ENCODE measurements at regions not wholly inside any gene's neighbourhood (a gene's known extent, or its start where the extent isn't known, plus 50 kb on each side); places are given as distances from the start of the nearest gene placed in this dataset.

DNA sequence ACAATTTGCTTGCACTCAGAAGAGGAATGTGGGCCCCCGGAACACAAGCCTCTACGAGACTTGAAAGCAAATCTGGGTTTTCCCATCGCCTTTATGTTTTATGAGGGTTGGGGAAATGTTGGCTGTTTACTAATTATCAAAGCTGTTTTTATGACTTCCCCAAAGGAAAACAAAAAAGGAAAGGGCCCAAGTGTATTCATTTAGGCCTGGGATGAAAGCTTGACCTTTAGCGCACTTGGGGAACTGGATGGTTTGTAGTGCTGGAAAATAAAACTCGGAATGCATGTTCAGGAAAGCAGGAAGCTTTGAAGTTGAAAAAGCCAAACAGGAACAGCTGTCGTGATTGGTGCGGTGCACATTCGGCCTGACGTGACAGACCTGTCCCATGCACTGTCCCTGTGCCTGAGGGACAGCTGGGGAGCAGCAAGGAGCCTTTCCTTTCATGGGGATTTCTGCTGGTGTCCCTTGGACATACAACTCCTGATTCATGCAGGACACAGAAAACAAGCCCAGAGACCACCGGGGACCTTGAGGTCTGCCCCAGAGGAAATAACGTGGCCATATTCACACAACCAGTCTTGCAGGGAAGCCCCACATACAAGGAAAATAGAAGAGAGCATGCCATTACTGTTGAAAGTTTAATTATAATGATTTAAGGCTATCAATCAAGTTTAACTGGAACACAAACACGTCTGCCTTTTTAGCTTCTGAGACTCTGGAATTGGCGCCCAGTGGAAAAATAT, 169.7 kb upstream of the APCDD1 start:
- TF ChIP-seq POLR2A (IDR thresholded peaks at IDR 0.05): no peak
- TF ChIP-seq, protein P1, sequence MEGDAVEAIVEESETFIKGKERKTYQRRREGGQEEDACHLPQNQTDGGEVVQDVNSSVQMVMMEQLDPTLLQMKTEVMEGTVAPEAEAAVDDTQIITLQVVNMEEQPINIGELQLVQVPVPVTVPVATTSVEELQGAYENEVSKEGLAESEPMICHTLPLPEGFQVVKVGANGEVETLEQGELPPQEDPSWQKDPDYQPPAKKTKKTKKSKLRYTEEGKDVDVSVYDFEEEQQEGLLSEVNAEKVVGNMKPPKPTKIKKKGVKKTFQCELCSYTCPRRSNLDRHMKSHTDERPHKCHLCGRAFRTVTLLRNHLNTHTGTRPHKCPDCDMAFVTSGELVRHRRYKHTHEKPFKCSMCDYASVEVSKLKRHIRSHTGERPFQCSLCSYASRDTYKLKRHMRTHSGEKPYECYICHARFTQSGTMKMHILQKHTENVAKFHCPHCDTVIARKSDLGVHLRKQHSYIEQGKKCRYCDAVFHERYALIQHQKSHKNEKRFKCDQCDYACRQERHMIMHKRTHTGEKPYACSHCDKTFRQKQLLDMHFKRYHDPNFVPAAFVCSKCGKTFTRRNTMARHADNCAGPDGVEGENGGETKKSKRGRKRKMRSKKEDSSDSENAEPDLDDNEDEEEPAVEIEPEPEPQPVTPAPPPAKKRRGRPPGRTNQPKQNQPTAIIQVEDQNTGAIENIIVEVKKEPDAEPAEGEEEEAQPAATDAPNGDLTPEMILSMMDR (IDR thresholded peaks at IDR 0.05): no peak
- WGBS, 2 donors: 75 to 77% methylated on average over 13 of the region's 13 CpGs
- no peak overlapping the region for H3K27ac ChIP-seq

DNA sequence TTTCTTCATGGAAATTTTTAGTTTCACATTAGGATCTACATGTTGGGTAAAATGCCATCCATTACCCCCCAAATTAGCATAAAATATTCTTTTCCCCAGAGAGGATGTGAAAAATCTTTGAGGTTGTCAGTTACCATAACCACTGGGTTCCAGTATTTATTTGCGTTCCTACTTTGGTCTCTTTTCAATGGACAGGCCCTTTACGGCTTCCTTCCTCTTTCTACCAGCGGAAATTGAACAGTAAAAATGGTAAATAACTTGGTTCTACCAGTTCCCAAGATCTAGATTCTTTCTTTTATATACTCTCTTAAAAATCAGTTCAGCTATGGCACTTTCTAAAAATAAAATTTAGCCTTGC, 169.2 kb upstream of the APCDD1 start:
- no peak overlapping the region for H3K4me3 ChIP-seq (replicated peaks in 1 of 3)
- intact Hi-C loops (cut with DNase I): no loop called here
- no peak for DNase-seq
- no peak overlapping the region for H3K27ac ChIP-seq
- TF ChIP-seq, protein P1 (IDR thresholded peaks at IDR 0.05): no peak
- no peaks in the 10 kb centered on the region for H3K4me1 ChIP-seq
- no peaks in the 10 kb centered on the region for H3K27me3 ChIP-seq
- no peaks in the 10 kb centered on the region for H3K9me3 ChIP-seq
- H3K36me3 ChIP-seq: no peaks in the 10 kb centered on the region
- 75 to 87% methylated on average over 3 of the region's 3 CpGs for WGBS, 2 donors

More for the DNA sequence above, 169.7 kb upstream of the APCDD1 start:
- Histone ChIP-seq H3K4me1 (no peaks in the 10 kb centered on the region), H3K27me3 (no peaks in the 10 kb centered on the region), H3K4me3 (replicated peaks in 1 of 3) (no peak overlapping the region), H3K36me3 (no peaks in the 10 kb centered on the region), H3K9me3 (no peaks in the 10 kb centered on the region)
- intact Hi-C loops (cut with DNase I): no loop called here
- no peak for DNase-seq

DNA sequence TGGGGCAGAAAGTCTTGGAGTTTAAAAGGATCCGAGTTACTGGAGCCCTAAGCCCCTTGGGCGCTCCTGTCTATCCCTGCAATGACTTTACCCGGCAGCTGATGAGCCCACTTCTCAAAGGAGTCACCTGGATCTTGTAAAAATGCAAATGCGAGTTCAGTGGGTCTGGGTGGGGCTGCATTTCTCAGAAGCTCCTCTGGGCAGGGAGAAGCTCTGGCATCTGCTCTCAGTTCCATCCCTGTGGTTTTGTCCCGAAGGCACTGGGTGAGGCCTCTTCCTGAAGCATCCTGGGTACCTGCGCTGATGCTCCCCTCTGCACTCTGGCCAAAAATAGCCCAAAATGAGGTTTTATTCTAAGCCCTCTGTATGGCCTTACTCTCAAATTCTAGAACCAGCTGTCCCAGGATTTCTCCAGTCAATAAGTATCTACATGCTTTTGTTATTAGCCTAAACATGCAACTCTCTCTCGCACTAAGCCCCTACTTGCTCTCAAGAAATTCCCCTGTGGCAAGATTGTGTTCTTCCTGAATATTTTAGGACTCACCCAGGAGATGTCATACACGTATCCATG, 167.8 kb upstream of the APCDD1 start:
- Histone ChIP-seq H3K27ac (no peak overlapping the region), H3K27me3 (no peaks in the 10 kb centered on the region), H3K36me3 (no peaks in the 10 kb centered on the region), H3K9me3 (no peaks in the 10 kb centered on the region), H3K4me1 (no peaks in the 10 kb centered on the region), H3K4me3 (replicated peaks in 1 of 3) (no peak overlapping the region)
- 84 to 85% methylated on average over 8 of the region's 8 CpGs for WGBS, 2 donors
- TF ChIP-seq POLR2A (IDR thresholded peaks at IDR 0.05): no peak
- TF ChIP-seq, protein P1 (IDR thresholded peaks at IDR 0.05): no peak
- DNase-seq: no peak
- intact Hi-C loops (cut with DNase I): no loop called here

DNA sequence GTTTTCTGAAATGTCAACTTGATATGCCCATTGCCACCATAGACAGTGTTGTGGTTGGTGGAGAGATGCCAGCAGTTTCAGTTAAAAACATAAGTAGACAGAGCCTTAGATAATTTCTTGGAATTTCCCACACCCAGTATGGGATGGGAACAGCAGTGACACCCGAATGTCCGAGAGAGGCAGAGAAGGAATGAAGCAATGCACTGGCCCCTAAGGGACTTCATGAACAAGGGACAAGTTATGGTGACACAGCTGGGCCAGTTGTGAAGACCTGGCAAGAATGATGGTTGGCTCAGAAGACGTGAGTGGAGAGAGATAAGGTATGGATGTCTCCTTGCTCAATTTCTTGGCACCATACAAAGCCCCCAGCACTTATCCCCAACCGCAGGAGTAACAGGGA, 165.2 kb upstream of the APCDD1 start:
- 87 to 94% methylated on average over 4 of the region's 4 CpGs for WGBS, 2 donors

More for the DNA sequence above, 165.2 kb upstream of the APCDD1 start:
- TF ChIP-seq, protein P1 (IDR thresholded peaks at IDR 0.05): no peak
- no peak for TF ChIP-seq POLR2A (IDR thresholded peaks at IDR 0.05)
- H3K27ac ChIP-seq: no peak overlapping the region
- no peak overlapping the region for H3K4me3 ChIP-seq (replicated peaks in 1 of 3)
- no peak for DNase-seq
- H3K9me3 ChIP-seq: no peaks in the 10 kb centered on the region
- no peaks in the 10 kb centered on the region for H3K4me1 ChIP-seq
- no peaks in the 10 kb centered on the region for H3K36me3 ChIP-seq
- H3K27me3 ChIP-seq: no peaks in the 10 kb centered on the region
- intact Hi-C loops (cut with DNase I): no loop called here
